Gastrocnemius medialis (tissue), 4 donors: ENCODE measurements at regions not wholly inside any gene's neighbourhood (a gene's known extent, or its start where the extent isn't known, plus 50 kb on each side); places are given as distances from the start of the nearest gene placed in this dataset.

Experiments used
- CTCF ChIP-seq, 5 experiments: fragments of 450-650 bp in 3 of 5; fragments of 200-600 bp in 2 of 5; sonication (generic) in 2 of 5; IDR thresholded peaks in 4 of 5; conservative IDR thresholded peaks in 1 of 5; 1 replicate in 4 of 5; 2 replicates in 1 of 5; pipeline ENCODE4 v1.5.1; 2016 to 2019; ENCODE audit warnings: antibody characterized with exemption in 5 of 5, mild to moderate bottlenecking in 3 of 5, moderate library complexity in 3 of 5
- POLR2A ChIP-seq, 2 donors: fragments of 450-650 bp; IDR thresholded peaks; one replicate each; pipeline ENCODE4 v1.6.1; 2017; ENCODE audit warnings: antibody characterized with exemption in 2 of 2, mild to moderate bottlenecking in 2 of 2, moderate library complexity in 2 of 2

GRCh38 chr11:114955923-114956322 is 277.6 kb downstream of the NXPE2 start:
- TF ChIP-seq CTCF (IDR thresholded peaks at IDR 0.05 in 4 of 5, conservative IDR thresholded peaks at IDR 0.05 in 1 of 5) (no peak), POLR2A (IDR thresholded peaks at IDR 0.05) (no peak)
